ENCODE measurements at regions not wholly inside any gene's neighbourhood (a gene's known extent, or its start where the extent isn't known, plus 50 kb on each side); places are given as distances from the start of the nearest gene placed in this dataset.

GRCh38 chr10:2910656-2911055 is 156.7 kb upstream of the PFKP start:
- ChIA-PET CTCF (no interaction called here), POLR2A (no interaction called here)
- no peaks in the 10 kb centered on the region for H3K36me3 ChIP-seq (ENCODE audit: control insufficient read depth in 2 of 2, insufficient read depth in 1 of 2, low read length in 2 of 2)
- H3K4me3 ChIP-seq (ENCODE audit: low read depth, low read length), result no peak overlapping the region
- H3K9me3 ChIP-seq (ENCODE audit: control insufficient read depth, insufficient read depth, low read depth, low read length), result no peaks in the 10 kb centered on the region
- no peak overlapping the region for H3K27ac ChIP-seq (ENCODE audit: extremely low read depth, low read depth, low read length)
- TF ChIP-seq ZNF132 (tag by site-specific recombination; IDR thresholded peaks at IDR 0.05; ENCODE audit: borderline replicate concordance) (no peak), FEZF1 (tag by site-specific recombination; IDR thresholded peaks at IDR 0.05) (no peak), ZNF426 (tag by site-specific recombination; IDR thresholded peaks at IDR 0.05) (no peak), ATF2 (tag by site-specific recombination; IDR thresholded peaks at IDR 0.05; ENCODE audit: low read depth) (no peak), ZNF488 (tag by site-specific recombination; IDR thresholded peaks at IDR 0.05) (no peak), ZBTB48 (tag by site-specific recombination; IDR thresholded peaks at IDR 0.05) (no peak), IKZF3 (tag by site-specific recombination; IDR thresholded peaks at IDR 0.05) (no peak), ZNF580 (tag by site-specific recombination; IDR thresholded peaks at IDR 0.05) (no peak), ZNF146 (tag by site-specific recombination; IDR thresholded peaks at IDR 0.05) (no peak), HOXA7 (CRISPR knock-in tag; IDR thresholded peaks at IDR 0.05; ENCODE audit: borderline replicate concordance) (no peak), ZNF776 (tag by site-specific recombination; IDR thresholded peaks at IDR 0.05; ENCODE audit: borderline replicate concordance) (no peak), KLF1 (tag by site-specific recombination; IDR thresholded peaks at IDR 0.05) (no peak), OVOL3 (tag by site-specific recombination; IDR thresholded peaks at IDR 0.05) (no peak), ZNF768 (tag by site-specific recombination; IDR thresholded peaks at IDR 0.05) (no peak), ZNF239 (tag by site-specific recombination; IDR thresholded peaks at IDR 0.05) (no peak), ZNF24 (tag by site-specific recombination; IDR thresholded peaks at IDR 0.05) (no peak), ZNF544 (tag by site-specific recombination; IDR thresholded peaks at IDR 0.05) (no peak), ZFP69B (tag by site-specific recombination; IDR thresholded peaks at IDR 0.05) (no peak)
- TF ChIP-seq, protein P1, sequence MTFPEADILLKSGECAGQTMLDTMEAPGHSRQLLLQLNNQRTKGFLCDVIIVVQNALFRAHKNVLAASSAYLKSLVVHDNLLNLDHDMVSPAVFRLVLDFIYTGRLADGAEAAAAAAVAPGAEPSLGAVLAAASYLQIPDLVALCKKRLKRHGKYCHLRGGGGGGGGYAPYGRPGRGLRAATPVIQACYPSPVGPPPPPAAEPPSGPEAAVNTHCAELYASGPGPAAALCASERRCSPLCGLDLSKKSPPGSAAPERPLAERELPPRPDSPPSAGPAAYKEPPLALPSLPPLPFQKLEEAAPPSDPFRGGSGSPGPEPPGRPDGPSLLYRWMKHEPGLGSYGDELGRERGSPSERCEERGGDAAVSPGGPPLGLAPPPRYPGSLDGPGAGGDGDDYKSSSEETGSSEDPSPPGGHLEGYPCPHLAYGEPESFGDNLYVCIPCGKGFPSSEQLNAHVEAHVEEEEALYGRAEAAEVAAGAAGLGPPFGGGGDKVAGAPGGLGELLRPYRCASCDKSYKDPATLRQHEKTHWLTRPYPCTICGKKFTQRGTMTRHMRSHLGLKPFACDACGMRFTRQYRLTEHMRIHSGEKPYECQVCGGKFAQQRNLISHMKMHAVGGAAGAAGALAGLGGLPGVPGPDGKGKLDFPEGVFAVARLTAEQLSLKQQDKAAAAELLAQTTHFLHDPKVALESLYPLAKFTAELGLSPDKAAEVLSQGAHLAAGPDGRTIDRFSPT (tag by site-specific recombination; IDR thresholded peaks at IDR 0.05), result no peak
- TF ChIP-seq, protein P2, sequence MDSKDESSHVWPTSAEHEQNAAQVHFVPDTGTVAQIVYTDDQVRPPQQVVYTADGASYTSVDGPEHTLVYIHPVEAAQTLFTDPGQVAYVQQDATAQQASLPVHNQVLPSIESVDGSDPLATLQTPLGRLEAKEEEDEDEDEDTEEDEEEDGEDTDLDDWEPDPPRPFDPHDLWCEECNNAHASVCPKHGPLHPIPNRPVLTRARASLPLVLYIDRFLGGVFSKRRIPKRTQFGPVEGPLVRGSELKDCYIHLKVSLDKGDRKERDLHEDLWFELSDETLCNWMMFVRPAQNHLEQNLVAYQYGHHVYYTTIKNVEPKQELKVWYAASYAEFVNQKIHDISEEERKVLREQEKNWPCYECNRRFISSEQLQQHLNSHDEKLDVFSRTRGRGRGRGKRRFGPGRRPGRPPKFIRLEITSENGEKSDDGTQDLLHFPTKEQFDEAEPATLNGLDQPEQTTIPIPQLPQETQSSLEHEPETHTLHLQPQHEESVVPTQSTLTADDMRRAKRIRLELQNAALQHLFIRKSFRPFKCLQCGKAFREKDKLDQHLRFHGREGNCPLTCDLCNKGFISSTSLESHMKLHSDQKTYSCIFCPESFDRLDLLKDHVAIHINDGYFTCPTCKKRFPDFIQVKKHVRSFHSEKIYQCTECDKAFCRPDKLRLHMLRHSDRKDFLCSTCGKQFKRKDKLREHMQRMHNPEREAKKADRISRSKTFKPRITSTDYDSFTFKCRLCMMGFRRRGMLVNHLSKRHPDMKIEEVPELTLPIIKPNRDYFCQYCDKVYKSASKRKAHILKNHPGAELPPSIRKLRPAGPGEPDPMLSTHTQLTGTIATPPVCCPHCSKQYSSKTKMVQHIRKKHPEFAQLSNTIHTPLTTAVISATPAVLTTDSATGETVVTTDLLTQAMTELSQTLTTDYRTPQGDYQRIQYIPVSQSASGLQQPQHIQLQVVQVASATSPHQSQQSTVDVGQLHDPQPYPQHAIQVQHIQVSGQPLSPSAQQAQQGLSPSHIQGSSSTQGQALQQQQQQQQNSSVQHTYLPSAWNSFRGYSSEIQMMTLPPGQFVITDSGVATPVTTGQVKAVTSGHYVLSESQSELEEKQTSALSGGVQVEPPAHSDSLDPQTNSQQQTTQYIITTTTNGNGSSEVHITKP (tag by site-specific recombination; IDR thresholded peaks at IDR 0.05), result no peak
- peaks cover 5% of the 10 kb centered on the region for H3K4me1 ChIP-seq (ENCODE audit: control insufficient read depth, insufficient read depth, low read length)
